Liver (tissue), 8 donors: ENCODE measurements at regions not wholly inside any gene's neighbourhood (a gene's known extent, or its start where the extent isn't known, plus 50 kb on each side); places are given as distances from the start of the nearest gene placed in this dataset.

Experiments
- DNase-seq: peaks from one replicate; pipeline ENCODE4 v3.0.0-alpha.2; 2017; ENCODE audit warnings: low spot score
- H3K27ac ChIP-seq, 2 donors: one replicate each; pipeline ENCODE4 v1.7.0; 2013; ENCODE audit warnings: inconsistent platforms in 2 of 2, low read length in 2 of 2, control low read depth in 1 of 2, low read depth in 1 of 2, mild to moderate bottlenecking in 1 of 2
- H3K27me3 ChIP-seq, 4 donors: one replicate each; pipeline versions ENCODE4 v1.6.1 to v1.7.0; 2013; ENCODE audit warnings: low read length in 3 of 4, inconsistent platforms in 1 of 4, mild to moderate bottlenecking in 1 of 4, moderate library complexity in 1 of 4; ENCODE audit not compliant: control insufficient read depth in 4 of 4, insufficient read depth in 4 of 4
- H3K36me3 ChIP-seq, 4 donors: one replicate each; pipeline versions ENCODE4 v1.6.1 to v1.7.0; 2013; ENCODE audit warnings: low read length in 3 of 4, mild to moderate bottlenecking in 3 of 4, low read depth in 1 of 4, moderate library complexity in 1 of 4; ENCODE audit not compliant: control insufficient read depth in 4 of 4, insufficient read depth in 3 of 4
- H3K4me1 ChIP-seq, 4 donors: one replicate each; pipeline versions ENCODE4 v1.6.1 to v1.7.0; 2013; ENCODE audit warnings: low read length in 3 of 4, mild to moderate bottlenecking in 3 of 4, moderate library complexity in 1 of 4; ENCODE audit not compliant: control insufficient read depth in 4 of 4, insufficient read depth in 4 of 4
- H3K4me3 ChIP-seq, 3 donors: one replicate each; pipeline versions ENCODE4 v1.6.1 to v1.7.0; 2013; ENCODE audit warnings: low read length in 3 of 3, control low read depth in 1 of 3, low read depth in 1 of 3, mild to moderate bottlenecking in 1 of 3
- H3K9ac ChIP-seq, 2 donors: one replicate each; pipeline ENCODE4 v1.7.0; 2013; ENCODE audit warnings: low read length in 2 of 2, mild to moderate bottlenecking in 2 of 2, moderate library complexity in 2 of 2, control low read depth in 1 of 2, low read depth in 1 of 2
- H3K9me3 ChIP-seq, 4 donors: one replicate each; pipeline versions ENCODE4 v1.6.1 to v1.7.0; 2013; ENCODE audit warnings: low read length in 3 of 4; ENCODE audit not compliant: control insufficient read depth in 4 of 4
- ATF3 ChIP-seq: IDR thresholded peaks from 2 replicates; pipeline ENCODE4 v1.6.1; 2016; ENCODE audit warnings: antibody characterized with exemption
- CTCF ChIP-seq: fragments of 150-350 bp; IDR thresholded peaks from 2 replicates; pipeline ENCODE4 v1.5.1; 2017; ENCODE audit warnings: improper control_type of control experiment, low read depth, low read length; ENCODE audit not compliant: missing input control
- EGR1 ChIP-seq, 2 donors: IDR thresholded peaks; 2 replicates each; pipeline ENCODE4 v1.6.1; 2016 to 2018; ENCODE audit warnings: antibody characterized with exemption in 2 of 2, low read depth in 2 of 2
- FOXA1 ChIP-seq: IDR thresholded peaks from 2 replicates; pipeline ENCODE4 v1.6.1; 2016; ENCODE audit warnings: antibody characterized with exemption
- FOXA2 ChIP-seq: IDR thresholded peaks from 2 replicates; pipeline ENCODE4 v1.6.1; 2016; ENCODE audit warnings: antibody characterized with exemption
- GABPA ChIP-seq, 2 donors: IDR thresholded peaks in 1 of 2; conservative IDR thresholded peaks in 1 of 2; 2 replicates each; pipeline ENCODE4 v1.6.1; 2016; ENCODE audit warnings: antibody characterized with exemption in 2 of 2, mild to moderate bottlenecking in 1 of 2, moderate library complexity in 1 of 2
- HNF4A ChIP-seq, 2 donors: conservative IDR thresholded peaks; 2 replicates each; pipeline ENCODE4 v1.6.1; 2016; ENCODE audit warnings: antibody characterized with exemption in 2 of 2, mild to moderate bottlenecking in 2 of 2
- HNF4G ChIP-seq: IDR thresholded peaks from 2 replicates; pipeline ENCODE4 v1.6.1; 2016; ENCODE audit warnings: antibody characterized with exemption
- JUND ChIP-seq, 2 donors: IDR thresholded peaks; 2 replicates each; pipeline ENCODE4 v1.6.1; 2016; ENCODE audit warnings: antibody characterized with exemption in 2 of 2
- NR2F2 ChIP-seq: IDR thresholded peaks from 2 replicates; pipeline ENCODE4 v1.6.1; 2016; ENCODE audit warnings: antibody characterized with exemption
- RAD21 ChIP-seq, 2 donors: IDR thresholded peaks; 2 replicates each; pipeline ENCODE4 v1.6.1; 2016; ENCODE audit warnings: antibody characterized with exemption in 2 of 2, mild to moderate bottlenecking in 2 of 2
- REST ChIP-seq: IDR thresholded peaks from 2 replicates; pipeline ENCODE4 v1.6.1; 2016; ENCODE audit warnings: antibody characterized with exemption, mild to moderate bottlenecking
- RXRA ChIP-seq, 2 donors: IDR thresholded peaks; 2 replicates each; pipeline ENCODE4 v1.6.1; 2017 to 2018; ENCODE audit warnings: antibody characterized with exemption in 2 of 2, mild to moderate bottlenecking in 1 of 2
- SP1 ChIP-seq: IDR thresholded peaks from 2 replicates; pipeline ENCODE4 v1.6.1; 2018; ENCODE audit warnings: antibody characterized with exemption, mild to moderate bottlenecking
- TAF1 ChIP-seq: conservative IDR thresholded peaks from 2 replicates; pipeline ENCODE4 v1.6.1; 2016; ENCODE audit warnings: antibody characterized with exemption, mild to moderate bottlenecking
- YY1 ChIP-seq: IDR thresholded peaks from 2 replicates; pipeline ENCODE4 v1.6.1; 2016; ENCODE audit warnings: antibody characterized with exemption, mild to moderate bottlenecking
- ZBTB33 ChIP-seq: IDR thresholded peaks from 2 replicates; pipeline ENCODE4 v1.6.1; 2016; ENCODE audit warnings: antibody characterized with exemption
- WGBS: extraction: QIAGEN DNeasy Blood & Tissue Kit; methylation state at CpG from one replicate; pipeline ENCODE4 v1.1.7; 2013; 5-methylcytosine and 5-hydroxymethylcytosine counted together
- TF ChIP-seq, protein P1 (sequence below): IDR thresholded peaks from 2 replicates; pipeline ENCODE4 v1.6.1; 2016; ENCODE audit warnings: antibody characterized with exemption
- donor health status: healthy.
- donor health status: healthy.
- donor health status: healthy.
- donor health status: healthy.
- donor health status: healthy.

- TF ChIP-seq, protein P1, sequence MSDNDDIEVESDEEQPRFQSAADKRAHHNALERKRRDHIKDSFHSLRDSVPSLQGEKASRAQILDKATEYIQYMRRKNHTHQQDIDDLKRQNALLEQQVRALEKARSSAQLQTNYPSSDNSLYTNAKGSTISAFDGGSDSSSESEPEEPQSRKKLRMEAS, result no peak
- TF ChIP-seq FOXA2 (no peak), FOXA1 (no peak), RAD21 (IDR thresholded peaks at IDR 0.05) (no peak), GABPA (IDR thresholded peaks at IDR 0.05 in 1 of 2, conservative IDR thresholded peaks at IDR 0.05 in 1 of 2) (no peak), NR2F2 (no peak), REST (no peak), ATF3 (no peak), SP1 (no peak), RXRA (IDR thresholded peaks at IDR 0.05) (no peak), EGR1 (IDR thresholded peaks at IDR 0.05; ENCODE audit: low read depth in 2 of 2) (no peak), HNF4A (conservative IDR thresholded peaks at IDR 0.05) (no peak), JUND (IDR thresholded peaks at IDR 0.05) (no peak), YY1 (no peak), CTCF (no peak), HNF4G (no peak), TAF1 (no peak), ZBTB33 (no peak)
- Histone ChIP-seq H3K9me3 (no peaks in the 10 kb centered on the region), H3K36me3 (no peaks in the 10 kb centered on the region), H3K27ac (no peak overlapping the region), H3K27me3 (no peaks in the 10 kb centered on the region), H3K4me3 (no peak overlapping the region), H3K9ac (no peak overlapping the region), H3K4me1 (no peaks in the 10 kb centered on the region)
- WGBS, result 69% methylated on average over 3 of the region's 3 CpGs
- no peak for DNase-seq
Measured at GRCh38 chr2:59560769-59561168, 992.7 kb downstream of the BCL11A start.

GRCh38 chr2:59540864-59541263, 1012.6 kb downstream of the BCL11A start:
- Histone ChIP-seq H3K27me3 (peaks cover 0 to 6% (median 0%) of the 10 kb centered on the region in 4 donors), H3K9me3 (no peaks in the 10 kb centered on the region), H3K4me3 (no peak overlapping the region), H3K36me3 (no peaks in the 10 kb centered on the region), H3K4me1 (no peaks in the 10 kb centered on the region), H3K9ac (no peak overlapping the region), H3K27ac (no peak overlapping the region)
- 67% methylated on average over 4 of the region's 4 CpGs for WGBS
- no peak for DNase-seq
- TF ChIP-seq REST, result no peak
- no peak for TF ChIP-seq RAD21 (IDR thresholded peaks at IDR 0.05)
- TF ChIP-seq HNF4A (conservative IDR thresholded peaks at IDR 0.05), result no peak
- TF ChIP-seq EGR1 (IDR thresholded peaks at IDR 0.05; ENCODE audit: low read depth in 2 of 2), result no peak
- TF ChIP-seq TAF1, result no peak
- TF ChIP-seq, protein P1, result no peak
- no peak for TF ChIP-seq FOXA2
- no peak for TF ChIP-seq CTCF
- no peak for TF ChIP-seq HNF4G
- no peak for TF ChIP-seq GABPA (IDR thresholded peaks at IDR 0.05 in 1 of 2, conservative IDR thresholded peaks at IDR 0.05 in 1 of 2)
- TF ChIP-seq NR2F2, result no peak
